GM19035 (cell line): ENCODE measurements at regions not wholly inside any gene's neighbourhood (a gene's known extent, or its start where the extent isn't known, plus 50 kb on each side); places are given as distances from the start of the nearest gene placed in this dataset.

ENCODE experiments used
- ATAC-seq: cut with Tn5 transposase; IDR thresholded peaks from one replicate; pipeline ENCODE4 v1.9.1; 2021; ENCODE audit not compliant: unreplicated experiment

DNA sequence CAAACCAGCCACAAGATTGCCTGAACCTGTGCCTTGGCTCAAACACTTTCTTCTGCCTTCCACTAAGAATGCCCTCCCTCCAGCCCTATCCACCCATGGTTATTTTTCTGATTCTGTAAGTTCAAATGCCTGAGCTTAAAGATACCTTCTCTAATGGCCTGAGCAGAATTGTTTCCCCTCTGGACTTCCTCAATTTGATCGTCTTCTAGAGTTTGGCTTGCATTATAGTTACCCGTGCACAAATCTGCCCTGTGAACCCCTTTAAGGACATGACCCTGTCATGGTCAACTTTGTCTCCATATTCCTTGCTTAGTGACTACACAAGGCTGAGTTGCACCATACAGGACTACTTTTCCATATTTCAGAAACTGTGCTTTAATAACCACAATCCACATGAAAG lies 481.0 kb downstream of the FOXO1 start:
- ATAC-seq, result no peak

DNA sequence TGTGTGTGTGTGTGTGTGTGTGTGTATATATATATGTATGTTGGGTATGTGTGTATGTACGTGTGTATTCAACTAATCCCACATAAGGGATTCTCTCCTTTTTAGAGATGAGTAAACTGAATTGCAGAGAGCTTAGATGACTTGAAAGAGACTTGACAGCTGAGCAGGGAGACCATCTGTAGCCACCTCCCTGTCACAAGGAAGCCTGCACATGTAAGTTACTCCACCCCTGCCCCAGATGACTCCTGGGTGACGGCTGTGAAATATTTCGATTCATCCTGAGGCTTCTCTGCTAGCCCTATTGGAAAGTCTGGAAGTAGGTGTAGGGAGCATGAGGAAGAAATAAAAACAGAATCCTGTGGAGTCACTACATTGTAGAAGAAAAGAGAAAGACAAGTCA lies 480.4 kb downstream of the FOXO1 start:
- no peak for ATAC-seq

DNA sequence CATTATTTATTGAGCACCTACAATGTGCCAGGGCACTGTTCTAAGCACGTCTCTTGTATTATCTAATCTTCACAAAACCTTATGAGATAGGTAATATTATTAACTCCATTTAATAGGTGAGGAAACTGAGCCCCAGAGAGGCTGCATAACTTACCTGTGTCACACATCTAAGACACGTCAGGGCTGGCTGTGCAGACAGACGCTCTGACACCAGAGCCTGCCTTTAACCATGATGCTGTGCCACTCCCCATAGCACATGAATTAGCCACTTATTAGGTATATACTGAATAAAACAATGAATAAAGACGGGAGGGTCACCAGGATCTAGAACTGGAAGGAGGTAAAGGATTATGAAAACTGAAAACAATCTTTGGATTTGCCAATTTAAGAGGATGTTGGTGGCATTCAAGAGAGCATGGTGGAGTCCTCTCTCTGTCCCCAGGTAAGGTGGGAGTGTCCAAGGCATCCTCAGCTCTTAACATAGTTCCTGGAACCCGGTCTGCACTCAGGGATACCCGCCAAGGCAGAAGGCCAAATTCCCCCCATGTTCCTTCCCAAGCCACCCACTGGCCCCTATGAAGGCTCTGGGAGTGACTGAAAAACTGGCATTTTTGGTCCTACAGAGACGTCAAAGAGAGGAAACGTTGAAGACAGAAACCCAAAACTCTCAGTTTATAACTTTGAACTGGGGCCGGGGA lies 479.7 kb downstream of the FOXO1 start:
- ATAC-seq, result no peak

GRCh38 chr13:40187324-40187795 lies 479.1 kb downstream of the FOXO1 start:
- no peak for ATAC-seq

DNA sequence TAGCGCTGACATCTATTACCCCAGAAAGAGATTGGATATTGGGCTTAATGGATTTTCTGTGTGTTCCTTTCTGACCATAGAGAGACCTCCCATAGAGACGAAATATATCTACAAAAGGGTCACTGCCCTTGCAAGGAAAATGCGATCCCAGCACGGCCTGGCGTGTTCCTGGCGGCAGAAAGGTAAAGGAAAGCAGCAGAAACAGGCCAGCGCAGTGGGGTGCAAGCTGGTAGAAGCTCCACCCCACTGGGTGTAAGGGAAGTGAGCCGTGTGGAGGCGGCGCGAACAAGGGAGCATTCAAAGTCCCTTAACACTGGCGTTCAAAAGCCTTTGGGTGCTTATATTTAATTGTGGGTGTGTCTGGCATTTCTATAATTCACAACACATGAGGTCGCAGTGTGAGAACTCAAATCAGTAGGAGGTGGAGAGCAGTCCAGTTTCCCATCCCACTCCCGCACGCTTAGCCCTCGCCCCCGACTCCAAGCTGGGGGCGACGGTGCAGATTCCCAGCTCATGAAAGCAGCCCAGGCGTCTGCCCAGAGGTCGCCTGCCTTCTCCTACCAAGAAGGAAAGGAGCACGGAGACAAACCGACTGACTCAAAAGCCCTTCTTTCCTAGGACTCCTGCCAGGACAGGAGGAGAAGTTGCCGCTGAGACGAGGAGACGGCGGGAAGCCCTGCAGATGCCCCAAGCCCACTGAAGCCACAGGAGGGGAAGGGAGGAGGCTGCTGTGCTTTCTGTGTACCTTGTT lies 478.4 kb downstream of the FOXO1 start:
- no peak for ATAC-seq

DNA sequence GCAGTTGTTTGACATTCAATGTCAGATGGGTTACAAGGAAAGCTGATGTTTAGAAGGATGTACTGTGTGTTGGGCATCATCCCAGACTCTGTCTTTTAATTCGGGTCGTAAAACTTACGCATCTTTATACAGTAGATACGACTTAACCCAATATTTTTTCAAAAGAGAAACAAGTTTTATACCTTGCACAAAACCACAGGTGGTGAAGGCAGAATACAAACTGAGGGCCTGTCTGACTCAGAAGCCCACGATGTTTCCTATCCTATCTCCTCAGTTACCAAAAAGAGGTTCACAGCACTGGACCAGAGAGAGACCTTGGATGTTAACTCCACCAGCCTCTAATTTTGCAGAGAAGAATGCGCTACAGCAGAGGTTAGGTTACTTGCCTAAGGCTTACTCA lies 477.0 kb downstream of the FOXO1 start:
- ATAC-seq, result no peak

DNA sequence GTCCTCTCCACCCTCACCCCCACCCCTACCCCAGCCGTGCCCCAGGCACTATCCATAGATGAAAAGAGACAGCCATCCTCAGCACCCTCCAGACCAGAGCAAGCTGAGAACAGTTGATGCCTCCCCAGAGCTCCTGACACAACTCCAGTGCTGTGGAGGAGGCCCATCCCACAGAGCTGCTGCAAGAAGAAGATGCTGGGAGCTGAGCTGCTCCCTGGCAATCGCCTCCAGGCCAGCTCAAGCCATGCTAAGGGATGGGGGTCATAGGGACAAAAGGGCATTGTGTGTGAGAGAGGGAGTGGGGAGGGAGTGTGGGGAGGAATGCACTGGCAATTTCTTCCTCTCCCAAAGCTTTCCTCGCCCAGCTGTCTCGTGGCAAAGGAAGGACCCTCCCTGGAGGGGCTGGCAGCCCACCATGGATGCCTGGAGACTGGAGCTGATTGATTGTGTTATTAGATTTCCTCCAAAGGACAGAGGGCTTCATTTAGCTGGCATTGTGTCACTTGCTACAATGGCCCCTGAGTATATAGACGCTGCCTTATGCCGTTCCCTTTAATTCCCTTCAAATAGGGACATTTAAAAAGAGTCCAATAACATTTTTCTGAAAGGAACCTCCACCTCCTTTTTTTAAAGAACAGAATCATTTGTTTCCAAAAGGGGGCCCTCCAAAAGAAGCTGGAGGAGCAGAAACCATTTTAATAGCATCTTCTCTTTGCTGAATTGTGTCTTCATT lies 476.4 kb downstream of the FOXO1 start:
- ATAC-seq, result no peak

DNA sequence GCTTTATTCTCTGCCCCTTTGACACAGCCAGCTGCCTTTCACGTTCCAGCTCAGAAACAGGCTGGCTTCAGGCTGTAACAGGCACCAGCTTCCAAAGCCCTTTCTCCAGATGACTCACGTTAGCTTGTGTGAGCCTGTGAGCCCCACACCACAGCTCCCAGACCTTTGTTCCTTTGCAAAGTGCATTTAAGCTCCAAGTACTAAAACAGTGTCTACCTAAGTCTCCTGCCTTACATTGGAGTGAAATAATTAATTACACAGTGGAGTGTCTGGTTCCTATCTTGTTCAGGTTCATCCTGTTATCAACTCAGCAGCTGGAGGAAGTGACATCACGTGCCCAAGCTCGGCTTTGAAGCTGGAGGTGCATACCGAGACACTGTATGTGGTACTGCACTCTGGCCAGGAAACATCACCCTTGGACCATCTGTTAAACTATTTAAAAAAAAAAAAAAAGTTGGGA lies 475.8 kb downstream of the FOXO1 start:
- no peak for ATAC-seq

DNA sequence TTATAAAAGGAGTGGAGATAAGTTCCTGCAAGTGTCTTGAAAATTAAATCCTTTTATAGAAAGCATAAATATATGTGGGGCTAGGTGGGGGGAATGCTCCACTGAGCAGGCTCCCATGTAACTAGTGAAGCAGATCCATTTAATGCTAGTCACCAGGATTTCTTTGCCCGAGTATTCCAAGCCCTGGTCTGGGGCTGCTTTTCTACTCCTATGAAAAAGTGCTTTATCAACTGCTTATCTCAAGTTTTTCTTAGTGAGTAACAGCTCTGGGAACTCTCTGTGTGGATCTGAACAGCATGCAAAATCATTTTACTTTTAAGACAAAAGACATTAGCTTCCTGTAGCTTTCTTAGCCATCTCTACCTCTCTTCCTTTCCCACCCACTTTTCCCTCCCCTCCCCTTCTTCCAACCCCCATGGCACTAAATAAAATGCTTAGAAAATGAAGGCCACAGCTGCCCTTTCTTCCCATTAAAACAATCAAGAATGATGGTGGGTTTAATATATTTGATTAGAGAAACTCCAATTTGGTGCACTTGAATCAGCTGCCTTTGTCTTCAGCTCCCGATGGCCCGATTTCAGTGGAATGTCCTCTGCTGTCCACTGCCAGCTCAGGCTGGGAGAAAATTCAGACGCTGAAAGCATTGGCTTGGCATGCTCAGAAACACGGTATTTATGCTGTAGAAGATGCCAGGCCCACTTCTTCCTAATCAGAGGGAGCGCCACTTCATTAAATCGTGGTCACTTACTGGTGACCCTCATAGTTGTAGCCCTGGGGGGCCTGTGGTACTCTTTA lies 475.1 kb downstream of the FOXO1 start:
- ATAC-seq, result no peak

GRCh38 chr13:40192452-40192851 lies 474.0 kb downstream of the FOXO1 start:
- no peak for ATAC-seq

GRCh38 chr13:40192858-40193257 lies 473.6 kb downstream of the FOXO1 start:
- ATAC-seq, result no peak

GRCh38 chr13:40193286-40194223 lies 472.9 kb downstream of the FOXO1 start:
- ATAC-seq, result no peak

- no peak for ATAC-seq
Observed at GRCh38 chr13:40194224-40194806, 472.1 kb downstream of the FOXO1 start.

- no peak for ATAC-seq
Observed at GRCh38 chr13:40197049-40197448, 469.4 kb downstream of the FOXO1 start.

DNA sequence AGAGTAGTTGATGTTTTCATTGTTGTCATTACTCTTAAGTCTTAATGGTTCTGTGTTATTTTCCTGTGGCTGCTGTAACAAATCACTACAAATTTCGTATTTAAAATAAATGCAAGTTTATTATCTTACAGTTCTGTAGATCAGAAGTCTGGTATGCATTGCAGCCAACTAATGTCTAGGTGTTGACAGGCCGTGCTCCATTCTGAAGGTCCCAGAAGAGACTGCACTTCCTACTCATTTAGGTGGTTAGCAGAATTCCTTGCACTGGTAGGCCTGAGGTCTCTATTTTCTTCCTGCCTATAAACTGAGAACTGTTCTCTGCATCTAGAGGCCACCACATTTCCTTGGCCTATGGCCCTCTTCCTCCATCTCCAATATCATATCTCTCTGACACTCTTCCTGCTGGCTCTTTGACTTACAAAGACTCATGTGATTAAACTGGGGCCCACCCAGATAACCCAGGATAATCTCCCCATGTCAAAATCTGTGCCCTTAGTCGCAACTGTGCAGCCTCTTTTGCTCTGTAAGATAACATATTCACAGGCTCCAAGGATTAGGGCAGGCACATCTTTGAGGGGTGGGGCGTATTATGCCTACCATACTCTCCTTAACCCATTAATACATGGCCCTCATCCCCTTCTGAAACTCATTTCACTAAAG lies 468.4 kb downstream of the FOXO1 start:
- ATAC-seq, result no peak

DNA sequence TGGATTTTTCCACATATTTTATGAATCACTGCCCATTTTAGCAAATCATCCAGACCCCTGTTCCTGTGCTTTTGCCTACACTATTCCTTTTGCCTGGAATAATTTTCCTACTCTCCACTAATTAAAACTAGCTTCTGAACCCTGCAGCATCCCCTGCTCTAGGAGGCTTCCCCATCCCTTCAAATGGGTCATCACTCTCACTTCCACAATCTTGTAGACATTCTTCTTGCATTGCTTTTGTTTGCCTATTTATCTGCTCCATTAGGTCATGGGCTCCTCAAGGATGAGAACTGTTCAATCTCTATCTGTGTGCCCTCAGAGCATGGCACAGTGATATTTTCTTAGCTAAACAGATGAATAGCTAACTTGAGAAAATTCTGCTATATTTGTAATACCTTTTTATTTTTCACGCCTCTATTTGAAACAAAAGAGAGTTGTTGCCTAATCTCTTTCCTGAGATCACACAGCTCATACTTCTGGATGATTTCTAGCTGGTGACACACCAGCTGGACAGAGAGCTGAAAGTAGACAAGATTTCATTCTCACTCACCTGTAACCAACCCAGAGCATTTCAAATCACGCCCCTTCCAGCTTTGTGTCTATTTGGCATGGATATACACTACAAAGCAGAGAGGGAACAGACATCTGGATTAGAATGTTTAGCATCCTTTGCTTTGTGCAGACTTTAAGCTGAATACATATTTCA lies 466.0 kb downstream of the FOXO1 start:
- no peak for ATAC-seq

DNA sequence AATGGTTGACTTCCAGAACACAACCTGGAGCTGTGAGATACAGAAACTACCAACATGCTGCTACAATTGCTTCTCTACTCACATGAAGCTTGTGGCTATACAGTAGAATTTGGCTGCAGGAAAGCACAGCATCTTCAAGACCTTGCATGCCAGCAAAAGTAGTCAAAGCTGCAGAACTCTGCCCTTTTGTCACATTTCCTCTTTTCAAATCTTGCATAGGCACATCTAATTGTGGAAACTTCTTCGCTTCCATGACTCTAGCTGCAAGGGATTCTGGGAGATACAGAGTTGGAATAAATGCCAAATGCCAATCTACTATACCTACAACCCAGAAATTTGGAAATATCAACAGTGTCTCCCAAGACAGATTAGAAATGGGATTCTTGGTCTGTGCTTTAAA lies 462.2 kb downstream of the FOXO1 start:
- ATAC-seq, result no peak

DNA sequence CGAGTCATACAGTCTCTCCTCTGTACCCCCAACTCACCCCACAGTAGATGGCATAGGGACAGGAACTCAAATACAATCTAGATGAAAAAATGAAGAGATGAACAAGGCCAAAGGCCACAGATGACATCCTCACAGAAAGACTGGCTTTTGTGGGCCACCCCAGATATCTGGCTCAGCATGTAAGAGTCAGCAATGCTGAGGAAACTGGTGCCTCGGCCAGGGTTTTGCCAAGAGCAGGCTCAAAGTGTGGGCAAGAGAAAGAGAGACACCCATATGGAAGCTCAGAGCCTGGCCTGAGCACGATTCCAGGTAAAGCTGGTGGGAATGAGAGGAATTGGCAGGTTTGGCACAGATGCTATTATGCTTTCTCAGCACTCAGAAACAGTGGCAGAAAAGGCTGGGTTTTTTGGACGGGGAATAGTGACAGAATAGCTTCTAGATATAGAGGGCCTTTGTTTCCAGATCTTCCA lies 460.6 kb downstream of the FOXO1 start:
- no peak for ATAC-seq
